OCI-LY1 (cell line): ENCODE measurements at regions not wholly inside any gene's neighbourhood (a gene's known extent, or its start where the extent isn't known, plus 50 kb on each side); places are given as distances from the start of the nearest gene placed in this dataset.

Experiments
- H2AFZ ChIP-seq: fragments of 200-600 bp; sonication (generic), shearing (Covaris generic); 2 replicates; pipeline ENCODE4 v1.6.0; 2014; ENCODE audit warnings: antibody characterized with exemption, mild to moderate bottlenecking, low read length
- H3F3A ChIP-seq: fragments of 200-600 bp; sonication (generic), shearing (Covaris generic); 2 replicates; pipeline ENCODE4 v1.6.0; 2014; ENCODE audit warnings: mild to moderate bottlenecking, antibody characterized with exemption, low read length, moderate library complexity; ENCODE audit not compliant: insufficient read depth
- H3K27ac ChIP-seq: fragments of 200-600 bp; sonication (generic); 2 replicates; pipeline ENCODE4 v1.5.1; 2014; ENCODE audit warnings: low read length, mixed run types, mild to moderate bottlenecking, low read depth; ENCODE audit not compliant: poor library complexity, severe bottlenecking
- H3K27me3 ChIP-seq: fragments of 200-600 bp; sonication (generic); 2 replicates; pipeline ENCODE4 v1.6.0; 2014; ENCODE audit warnings: antibody characterized with exemption, mild to moderate bottlenecking, low read length, moderate library complexity; ENCODE audit not compliant: insufficient read depth
- H3K36me3 ChIP-seq: fragments of 200-600 bp; sonication (generic); 2 replicates; pipeline ENCODE4 v1.6.1; 2014; ENCODE audit warnings: mild to moderate bottlenecking, antibody characterized with exemption, low read length, moderate library complexity, mixed read lengths; ENCODE audit not compliant: insufficient read depth
- H3K4me1 ChIP-seq: fragments of 200-600 bp; sonication (generic); 2 replicates; pipeline ENCODE4 v1.5.1; 2014; ENCODE audit warnings: mild to moderate bottlenecking, low read length, moderate library complexity; ENCODE audit not compliant: insufficient read depth, severe bottlenecking
- H3K4me2 ChIP-seq: fragments of 200-600 bp; sonication (generic), shearing (Covaris generic); 2 replicates; pipeline ENCODE4 v1.6.1; 2014; ENCODE audit warnings: low read length
- H3K4me3 ChIP-seq: fragments of 200-600 bp; sonication (generic); 2 replicates; pipeline ENCODE4 v1.5.1; 2014; ENCODE audit warnings: low read length, low read depth, mild to moderate bottlenecking, mixed read lengths; ENCODE audit not compliant: poor library complexity, severe bottlenecking
- H3K79me2 ChIP-seq: fragments of 200-600 bp; shearing (Covaris generic); 2 replicates; pipeline ENCODE4 v1.6.1; 2016; ENCODE audit warnings: mixed run types, low read length, mixed read lengths; ENCODE audit not compliant: insufficient read depth
- H3K9ac ChIP-seq: fragments of 200-600 bp; sonication (generic), shearing (Covaris generic); 2 replicates; pipeline ENCODE4 v1.6.1; 2014; ENCODE audit warnings: mild to moderate bottlenecking, low read length, mixed read lengths
- H3K9me2 ChIP-seq: fragments of 200-600 bp; sonication (generic), shearing (Covaris generic); 2 replicates; pipeline ENCODE4 v1.6.1; 2014; ENCODE audit warnings: low read depth, mild to moderate bottlenecking, low read length, mixed read lengths
- H3K9me3 ChIP-seq: fragments of 200-600 bp; shearing (Covaris generic); 2 replicates; pipeline ENCODE4 v1.6.1; 2014; ENCODE audit warnings: low read length, mixed read lengths
- H4K20me1 ChIP-seq: fragments of 200-600 bp; sonication (generic), shearing (Covaris generic); 2 replicates; pipeline ENCODE4 v1.6.0; 2016; ENCODE audit warnings: mild to moderate bottlenecking, low read length; ENCODE audit not compliant: insufficient read depth
- CTCF ChIP-seq: fragments of 200-600 bp; sonication (generic), shearing (Covaris generic); IDR thresholded peaks from 2 replicates; pipeline ENCODE4 v1.5.1; 2017; ENCODE audit warnings: mild to moderate bottlenecking, antibody characterized with exemption, low read length, moderate library complexity, mixed read lengths
- EZH2 ChIP-seq: fragments of 200-600 bp; sonication (generic), shearing (Covaris generic); IDR thresholded peaks from 2 replicates; pipeline ENCODE4 v1.8.0; 2017; ENCODE audit warnings: borderline replicate concordance, mixed run types, mild to moderate bottlenecking, antibody characterized with exemption, low read length, moderate library complexity, mixed read lengths

DNA sequence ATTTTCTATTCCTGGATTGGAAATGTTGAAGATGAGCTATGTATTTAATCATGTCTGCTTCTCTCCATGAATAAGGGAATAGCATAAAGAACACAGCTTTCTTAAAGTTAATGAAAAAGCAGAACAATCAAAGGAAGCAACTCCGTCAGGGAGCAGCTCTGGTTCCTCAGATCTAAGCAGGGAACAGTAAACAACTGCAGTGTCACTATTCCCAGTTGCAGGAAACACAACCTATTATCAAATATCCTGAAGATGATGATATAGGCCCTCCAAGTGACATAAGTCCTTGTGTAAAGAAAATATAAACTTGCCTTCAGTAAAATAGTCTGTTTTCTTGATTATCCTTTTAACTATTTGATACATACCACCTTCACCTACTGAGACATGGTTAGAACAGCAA lies 228.1 kb downstream of the KCNC2 start:
- no peaks in the 10 kb centered on the region for H3F3A ChIP-seq
- no peak overlapping the region for H3K4me3 ChIP-seq
- H3K4me1 ChIP-seq: no peaks in the 10 kb centered on the region
- no peaks in the 10 kb centered on the region for H3K27me3 ChIP-seq
- H3K9me3 ChIP-seq: no peaks in the 10 kb centered on the region
- H3K9ac ChIP-seq: no peak overlapping the region
- H3K27ac ChIP-seq: no peak overlapping the region
- no peak overlapping the region for H3K4me2 ChIP-seq
- H2AFZ ChIP-seq: no peak overlapping the region
- no peak for TF ChIP-seq CTCF
- no peak for TF ChIP-seq EZH2
- H3K36me3 ChIP-seq: no peaks in the 10 kb centered on the region
- H3K9me2 ChIP-seq: no peaks in the 10 kb centered on the region
- H3K79me2 ChIP-seq: no peaks in the 10 kb centered on the region
- H4K20me1 ChIP-seq: no peaks in the 10 kb centered on the region

DNA sequence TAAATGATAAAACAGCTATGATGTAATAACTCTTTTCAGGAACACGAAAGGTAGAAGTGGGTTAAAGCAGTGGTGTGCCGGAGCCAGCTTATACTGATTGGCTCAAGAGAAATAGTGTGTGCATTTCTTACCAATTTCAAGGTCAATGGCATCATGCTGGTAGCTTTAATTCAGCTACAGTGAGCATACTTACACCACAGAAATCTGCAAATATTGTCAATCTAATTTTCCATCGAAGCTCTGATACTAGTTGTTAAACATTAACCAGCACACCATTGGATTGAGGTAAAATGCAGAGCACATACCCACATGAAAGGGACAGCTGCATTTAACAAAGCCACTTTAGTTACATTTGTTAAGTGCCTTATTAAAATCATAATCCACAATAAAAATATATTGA lies 225.7 kb downstream of the KCNC2 start:
- no peak overlapping the region for H2AFZ ChIP-seq
- no peaks in the 10 kb centered on the region for H3K36me3 ChIP-seq
- H3K4me1 ChIP-seq: no peaks in the 10 kb centered on the region
- H3F3A ChIP-seq: no peaks in the 10 kb centered on the region
- H3K9ac ChIP-seq: no peak overlapping the region
- no peak overlapping the region for H3K4me2 ChIP-seq
- no peak overlapping the region for H3K27ac ChIP-seq
- no peaks in the 10 kb centered on the region for H3K27me3 ChIP-seq
- H3K4me3 ChIP-seq: no peak overlapping the region
- H3K79me2 ChIP-seq: no peaks in the 10 kb centered on the region
- TF ChIP-seq CTCF (no peak), EZH2 (no peak)
- H4K20me1 ChIP-seq: no peaks in the 10 kb centered on the region
- no peaks in the 10 kb centered on the region for H3K9me3 ChIP-seq
- no peaks in the 10 kb centered on the region for H3K9me2 ChIP-seq

DNA sequence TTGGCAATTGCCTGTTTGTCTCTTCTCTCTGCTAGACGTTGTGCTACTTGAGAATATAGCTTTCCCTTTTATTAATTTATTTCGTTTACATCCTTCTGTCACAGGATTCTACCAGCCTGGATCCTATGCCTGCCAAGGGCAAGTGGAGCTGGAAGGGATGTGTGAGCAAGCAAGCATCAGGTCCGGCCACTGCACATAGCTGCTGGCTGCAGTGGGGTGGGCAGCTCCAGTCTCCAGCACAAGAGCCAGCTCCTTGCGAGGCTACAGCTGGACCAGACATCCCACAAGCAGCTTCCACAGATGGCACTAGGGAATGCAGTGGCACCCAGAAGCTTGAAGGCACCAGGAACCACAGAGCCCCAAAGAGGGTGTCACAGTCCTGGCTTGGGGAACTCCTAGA lies 225.0 kb downstream of the KCNC2 start:
- H3K79me2 ChIP-seq: no peaks in the 10 kb centered on the region

More for the DNA sequence above, 225.0 kb downstream of the KCNC2 start:
- Histone ChIP-seq H3K4me2 (no peak overlapping the region), H4K20me1 (no peaks in the 10 kb centered on the region), H3K27ac (no peak overlapping the region), H2AFZ (no peak overlapping the region), H3K4me3 (no peak overlapping the region), H3K9me2 (no peaks in the 10 kb centered on the region), H3K9me3 (no peaks in the 10 kb centered on the region), H3K27me3 (no peaks in the 10 kb centered on the region), H3K36me3 (no peaks in the 10 kb centered on the region), H3K4me1 (no peaks in the 10 kb centered on the region), H3K9ac (no peak overlapping the region), H3F3A (no peaks in the 10 kb centered on the region)
- TF ChIP-seq EZH2 (no peak), CTCF (no peak)
